HCT116 (cell line): ENCODE measurements at regions not wholly inside any gene's neighbourhood (a gene's known extent, or its start where the extent isn't known, plus 50 kb on each side); places are given as distances from the start of the nearest gene placed in this dataset.

Experiments
- EGR1 ChIP-seq: IDR thresholded peaks from 2 replicates; pipeline ENCODE4 v1.6.1; 2012; ENCODE audit warnings: low read depth
- EZH2 ChIP-seq: fragments of 200-600 bp; sonication (generic); IDR thresholded peaks from 2 replicates; pipeline ENCODE4 v1.6.1; 2017; ENCODE audit warnings: antibody characterized with exemption, mixed run types
- POLR2A ChIP-seq: IDR thresholded peaks from 2 replicates; pipeline ENCODE4 v1.7.0; 2011; ENCODE audit warnings: borderline replicate concordance; ENCODE audit not compliant: insufficient read depth, insufficient read length; ENCODE audit errors: extremely low read depth
- SIN3A ChIP-seq: IDR thresholded peaks from 2 replicates; pipeline ENCODE4 v1.6.1; 2012; ENCODE audit warnings: low read depth
- ZFX ChIP-seq: fragments of 450-650 bp; IDR thresholded peaks from 2 replicates; pipeline ENCODE4 v1.6.1; 2017
- ZNF274 ChIP-seq: fragments of 200-500 bp; sonication (Bioruptor generic); IDR thresholded peaks from 2 replicates; pipeline ENCODE4 v1.6.1; 2014; ENCODE audit warnings: mild to moderate bottlenecking, low read depth, low read length, inconsistent platforms
- TF ChIP-seq, protein P1 (sequence below), 3 experiments: fragments of 200-600 bp in 1 of 3; sonication (generic) in 1 of 3; IDR thresholded peaks in 2 of 3; conservative IDR thresholded peaks in 1 of 3; 2 replicates each; pipeline ENCODE4 v1.5.1; 2012 to 2017; ENCODE audit warnings: low read depth in 2 of 3, low read length in 2 of 3, antibody characterized with exemption in 1 of 3, borderline replicate concordance in 1 of 3, control low read depth in 1 of 3, mild to moderate bottlenecking in 1 of 3, mixed read lengths in 1 of 3, mixed run types in 1 of 3, moderate library complexity in 1 of 3; ENCODE audit not compliant: insufficient read depth in 1 of 3
- TF ChIP-seq, protein P2 (sequence below): IDR thresholded peaks from 2 replicates; pipeline ENCODE4 v1.6.1; 2012

DNA sequence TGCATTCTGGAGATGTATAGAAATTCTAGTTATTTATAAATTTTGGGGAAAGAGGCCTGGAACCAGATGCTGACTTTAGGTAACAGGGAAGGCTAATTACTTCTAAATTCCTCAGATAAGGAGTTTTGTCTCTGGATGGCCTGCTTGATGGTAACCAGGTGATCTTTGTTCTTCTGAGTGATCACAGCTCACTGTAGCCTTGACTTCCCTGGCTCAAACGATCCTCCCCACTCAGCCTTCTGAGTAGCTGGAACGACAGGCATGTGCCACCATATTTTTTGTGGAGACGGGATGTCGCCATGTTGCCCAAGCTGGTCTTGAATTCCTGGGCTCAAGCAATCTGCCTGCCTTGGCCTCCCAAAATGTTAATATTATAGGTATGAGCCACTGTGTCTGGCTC is 54.4 kb upstream of the MSH6 start:
- no peak for TF ChIP-seq POLR2A
- no peak for TF ChIP-seq SIN3A
- TF ChIP-seq, protein P1, sequence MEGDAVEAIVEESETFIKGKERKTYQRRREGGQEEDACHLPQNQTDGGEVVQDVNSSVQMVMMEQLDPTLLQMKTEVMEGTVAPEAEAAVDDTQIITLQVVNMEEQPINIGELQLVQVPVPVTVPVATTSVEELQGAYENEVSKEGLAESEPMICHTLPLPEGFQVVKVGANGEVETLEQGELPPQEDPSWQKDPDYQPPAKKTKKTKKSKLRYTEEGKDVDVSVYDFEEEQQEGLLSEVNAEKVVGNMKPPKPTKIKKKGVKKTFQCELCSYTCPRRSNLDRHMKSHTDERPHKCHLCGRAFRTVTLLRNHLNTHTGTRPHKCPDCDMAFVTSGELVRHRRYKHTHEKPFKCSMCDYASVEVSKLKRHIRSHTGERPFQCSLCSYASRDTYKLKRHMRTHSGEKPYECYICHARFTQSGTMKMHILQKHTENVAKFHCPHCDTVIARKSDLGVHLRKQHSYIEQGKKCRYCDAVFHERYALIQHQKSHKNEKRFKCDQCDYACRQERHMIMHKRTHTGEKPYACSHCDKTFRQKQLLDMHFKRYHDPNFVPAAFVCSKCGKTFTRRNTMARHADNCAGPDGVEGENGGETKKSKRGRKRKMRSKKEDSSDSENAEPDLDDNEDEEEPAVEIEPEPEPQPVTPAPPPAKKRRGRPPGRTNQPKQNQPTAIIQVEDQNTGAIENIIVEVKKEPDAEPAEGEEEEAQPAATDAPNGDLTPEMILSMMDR (IDR thresholded peaks at IDR 0.05 in 2 of 3, conservative IDR thresholded peaks at IDR 0.05 in 1 of 3; ENCODE audit: borderline replicate concordance in 1 of 3, insufficient read depth in 1 of 3, low read depth in 2 of 3, low read length in 2 of 3): no peak
- no peak for TF ChIP-seq EZH2
- TF ChIP-seq ZFX: no peak
- TF ChIP-seq, protein P2, sequence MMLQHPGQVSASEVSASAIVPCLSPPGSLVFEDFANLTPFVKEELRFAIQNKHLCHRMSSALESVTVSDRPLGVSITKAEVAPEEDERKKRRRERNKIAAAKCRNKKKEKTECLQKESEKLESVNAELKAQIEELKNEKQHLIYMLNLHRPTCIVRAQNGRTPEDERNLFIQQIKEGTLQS: no peak
- no peak for TF ChIP-seq EGR1
- TF ChIP-seq ZNF274: no peak
